Bronchial epithelial cell (primary cell): ENCODE measurements at regions not wholly inside any gene's neighbourhood (a gene's known extent, or its start where the extent isn't known, plus 50 kb on each side); places are given as distances from the start of the nearest gene placed in this dataset.

Experiments
- DNase-seq: peaks from one replicate; pipeline ENCODE4 v3.0.0-alpha.2; 2010; ENCODE audit warnings: low read depth
- FAIRE-seq: peaks from 2 replicates; lab custom pipeline; 2011; peaks lifted over from hg19 to GRCh38; lab: Jason Lieb, UNC
- H3K27me3 ChIP-seq: 2 replicates; pipeline ENCODE4 v1.5.1; 2011; ENCODE audit warnings: low read length; ENCODE audit not compliant: control insufficient read depth, insufficient read depth
- H3K36me3 ChIP-seq: 2 replicates; pipeline ENCODE4 v1.5.1; 2011; ENCODE audit warnings: low read length; ENCODE audit not compliant: control insufficient read depth, insufficient read depth
- H3K4me3 ChIP-seq: 2 replicates; pipeline ENCODE4 v1.5.1; 2011; ENCODE audit warnings: mild to moderate bottlenecking, low read depth, low read length, control low read depth
- TF ChIP-seq, protein P1 (sequence below): IDR thresholded peaks from 2 replicates; pipeline ENCODE4 v1.5.1; 2011; ENCODE audit warnings: mild to moderate bottlenecking, moderate library complexity, low read length, control low read depth, inconsistent platforms; ENCODE audit not compliant: insufficient read depth, severe bottlenecking

DNA sequence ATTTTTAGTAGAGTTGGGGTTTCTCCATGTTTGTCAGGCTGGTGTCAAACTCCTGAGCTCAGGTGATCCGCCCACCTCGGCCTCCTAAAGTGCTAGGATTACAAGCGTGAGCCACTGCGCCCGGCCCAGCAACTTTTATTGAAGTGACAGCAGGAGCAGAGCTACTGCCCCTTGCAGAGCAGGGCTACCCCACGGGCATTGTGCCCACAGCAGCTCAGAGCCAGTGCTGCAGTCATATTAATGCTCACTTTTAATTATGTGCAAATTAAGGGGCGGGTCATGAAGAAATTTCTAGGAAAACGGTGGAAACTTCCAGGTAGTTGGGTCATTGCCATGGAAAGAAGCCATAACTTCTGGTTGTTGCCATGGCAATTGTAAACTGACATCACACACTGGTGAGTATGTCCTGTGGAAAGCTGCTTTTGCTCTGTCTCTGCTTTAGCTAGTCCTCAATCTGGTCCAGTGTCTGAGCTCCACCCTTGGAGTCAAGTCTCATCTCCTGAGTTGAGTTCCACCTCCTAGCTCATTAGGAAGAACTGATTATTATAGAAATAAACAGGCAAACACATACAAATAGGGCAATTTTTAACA, 127.3 kb upstream of the ADGRL4 start:
- Histone ChIP-seq H3K27me3 (no peaks in the 10 kb centered on the region), H3K4me3 (no peak overlapping the region), H3K36me3 (no peaks in the 10 kb centered on the region)
- no peak for FAIRE-seq
- TF ChIP-seq, protein P1, sequence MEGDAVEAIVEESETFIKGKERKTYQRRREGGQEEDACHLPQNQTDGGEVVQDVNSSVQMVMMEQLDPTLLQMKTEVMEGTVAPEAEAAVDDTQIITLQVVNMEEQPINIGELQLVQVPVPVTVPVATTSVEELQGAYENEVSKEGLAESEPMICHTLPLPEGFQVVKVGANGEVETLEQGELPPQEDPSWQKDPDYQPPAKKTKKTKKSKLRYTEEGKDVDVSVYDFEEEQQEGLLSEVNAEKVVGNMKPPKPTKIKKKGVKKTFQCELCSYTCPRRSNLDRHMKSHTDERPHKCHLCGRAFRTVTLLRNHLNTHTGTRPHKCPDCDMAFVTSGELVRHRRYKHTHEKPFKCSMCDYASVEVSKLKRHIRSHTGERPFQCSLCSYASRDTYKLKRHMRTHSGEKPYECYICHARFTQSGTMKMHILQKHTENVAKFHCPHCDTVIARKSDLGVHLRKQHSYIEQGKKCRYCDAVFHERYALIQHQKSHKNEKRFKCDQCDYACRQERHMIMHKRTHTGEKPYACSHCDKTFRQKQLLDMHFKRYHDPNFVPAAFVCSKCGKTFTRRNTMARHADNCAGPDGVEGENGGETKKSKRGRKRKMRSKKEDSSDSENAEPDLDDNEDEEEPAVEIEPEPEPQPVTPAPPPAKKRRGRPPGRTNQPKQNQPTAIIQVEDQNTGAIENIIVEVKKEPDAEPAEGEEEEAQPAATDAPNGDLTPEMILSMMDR, result no peak
- no peak for DNase-seq

DNA sequence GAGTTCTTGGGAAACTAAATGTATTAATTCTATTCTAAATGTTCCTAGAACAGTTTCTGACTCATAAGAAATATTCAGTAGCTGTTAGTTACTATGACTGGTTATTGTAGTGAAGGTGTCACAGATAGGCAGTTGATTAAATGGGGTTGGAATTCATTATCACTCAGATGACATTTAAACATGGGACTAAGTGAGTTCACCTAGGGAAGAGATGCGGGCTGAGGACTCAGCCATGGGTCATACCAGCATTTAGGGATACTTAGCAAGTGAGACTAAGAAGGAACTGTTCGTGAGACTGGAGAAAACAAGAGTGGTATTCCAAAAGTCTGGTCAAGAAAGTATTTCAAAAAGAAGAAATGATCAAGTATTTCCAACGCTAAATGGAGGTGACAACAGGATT, 125.1 kb upstream of the ADGRL4 start:
- Histone ChIP-seq H3K27me3 (no peaks in the 10 kb centered on the region), H3K36me3 (no peaks in the 10 kb centered on the region), H3K4me3 (no peak overlapping the region)
- TF ChIP-seq, protein P1, result no peak
- DNase-seq (no peak), FAIRE-seq (no peak)

DNA sequence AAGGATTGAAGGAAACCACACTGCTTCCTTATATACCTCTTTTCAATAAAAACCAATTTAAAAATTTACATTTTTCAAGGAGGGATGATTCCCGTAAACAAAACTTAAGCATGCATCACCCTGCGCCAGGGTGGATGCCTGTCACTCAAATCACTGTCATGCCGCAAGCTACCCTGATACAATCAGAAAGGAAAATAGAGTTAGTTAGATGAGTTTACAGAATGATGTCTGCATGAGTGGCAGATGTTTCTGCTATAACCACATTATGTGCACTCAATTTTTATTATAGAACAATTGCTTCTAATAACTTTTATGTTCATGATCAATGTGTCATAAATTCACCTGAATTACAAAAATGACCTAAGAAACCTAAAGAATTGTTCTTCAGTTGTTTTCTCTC, 123.4 kb upstream of the ADGRL4 start:
- Histone ChIP-seq H3K36me3 (no peaks in the 10 kb centered on the region), H3K4me3 (no peak overlapping the region), H3K27me3 (no peaks in the 10 kb centered on the region)
- TF ChIP-seq, protein P1, result no peak
- FAIRE-seq (no peak), DNase-seq (no peak)

DNA sequence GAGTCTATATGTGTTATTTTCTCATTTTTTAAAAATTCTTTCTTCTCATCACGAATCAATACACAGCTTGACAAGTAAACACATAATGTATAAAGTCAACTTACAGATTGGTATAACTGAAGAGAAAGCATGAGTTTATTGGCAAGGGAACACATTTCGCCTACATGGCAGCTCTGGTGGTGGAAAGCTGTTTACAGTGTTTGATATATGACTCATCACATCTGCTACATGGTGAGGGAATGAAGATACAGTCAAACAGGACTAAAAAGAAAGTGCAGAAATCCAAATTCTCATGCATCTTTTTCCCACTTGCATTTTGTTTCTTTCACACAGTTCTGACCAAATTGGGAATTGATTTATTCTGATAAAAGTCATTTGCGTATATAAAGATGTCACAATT, 122.2 kb upstream of the ADGRL4 start:
- no peaks in the 10 kb centered on the region for H3K27me3 ChIP-seq
- no peaks in the 10 kb centered on the region for H3K36me3 ChIP-seq
- DNase-seq (peak; percentile 66), FAIRE-seq (no peak)
- TF ChIP-seq, protein P1, result no peak
- no peak overlapping the region for H3K4me3 ChIP-seq

DNA sequence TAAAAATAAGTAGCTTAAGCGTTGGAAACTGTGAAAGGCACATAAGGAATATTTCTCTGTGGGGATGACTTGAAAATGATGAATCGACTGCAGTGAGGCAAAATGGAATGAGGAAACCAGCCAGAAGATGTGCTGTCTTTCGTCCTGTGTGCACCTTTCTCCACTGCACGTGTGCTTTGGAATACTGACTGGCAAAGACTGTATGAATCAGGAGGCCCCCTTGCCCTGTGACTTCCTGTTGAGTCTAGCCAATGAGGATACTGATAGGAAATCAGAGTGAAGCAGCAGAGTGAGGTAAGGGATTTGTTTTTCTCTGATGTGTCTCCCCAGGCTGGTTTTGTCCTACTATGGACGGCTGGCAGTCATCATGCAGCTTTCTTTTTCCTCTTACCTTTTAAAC, 118.2 kb upstream of the ADGRL4 start:
- Histone ChIP-seq H3K4me3 (no peak overlapping the region), H3K36me3 (no peaks in the 10 kb centered on the region), H3K27me3 (no peaks in the 10 kb centered on the region)
- DNase-seq, result peak; percentile 64
- FAIRE-seq, result peak; percentile 28
- TF ChIP-seq, protein P1, result no peak

DNA sequence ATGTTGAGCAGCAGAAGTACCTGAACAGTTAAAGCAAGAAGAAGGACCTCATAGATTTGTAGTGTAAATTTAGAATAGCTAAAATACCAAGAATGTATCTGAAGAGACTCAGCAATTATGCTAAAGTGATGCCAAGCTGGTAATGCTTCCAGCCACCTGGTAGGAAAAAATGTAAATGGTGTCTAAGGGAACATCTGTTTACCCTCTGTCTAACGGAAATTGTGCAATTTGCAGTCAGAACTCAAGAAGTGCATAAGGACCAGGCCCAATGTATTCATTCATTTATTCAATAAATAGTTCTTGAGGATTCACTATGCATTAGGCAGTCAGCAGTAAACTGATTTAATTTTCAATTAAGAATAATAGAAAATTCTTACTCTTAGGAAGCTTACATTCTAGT, 116.0 kb upstream of the ADGRL4 start:
- Histone ChIP-seq H3K36me3 (no peaks in the 10 kb centered on the region), H3K27me3 (no peaks in the 10 kb centered on the region), H3K4me3 (no peak overlapping the region)
- DNase-seq (no peak), FAIRE-seq (no peak)
- TF ChIP-seq, protein P1, result no peak
